B cell (primary cell): ENCODE measurements at regions not wholly inside any gene's neighbourhood (a gene's known extent, or its start where the extent isn't known, plus 50 kb on each side); places are given as distances from the start of the nearest gene placed in this dataset.

Source experiments
- CTCF ChIP-seq: fragments of 200-600 bp; IDR thresholded peaks from one replicate; pipeline ENCODE4 v1.8.0; 2022; ENCODE audit warnings: antibody characterized with exemption, mild to moderate bottlenecking
- EZH2 ChIP-seq: IDR thresholded peaks from 2 replicates; pipeline ENCODE4 v1.6.1; 2012; ENCODE audit warnings: borderline replicate concordance, low read depth, mild to moderate bottlenecking, moderate library complexity, low read length; ENCODE audit not compliant: insufficient read depth, poor library complexity, severe bottlenecking

GRCh38 chr14:97578982-97579548 is 781.9 kb downstream of the VRK1 start:
- no peak for TF ChIP-seq EZH2
- no peak for TF ChIP-seq CTCF
